Chondrocyte (in vitro differentiated cells): ENCODE measurements at regions not wholly inside any gene's neighbourhood (a gene's known extent, or its start where the extent isn't known, plus 50 kb on each side); places are given as distances from the start of the nearest gene placed in this dataset.
"Not testable (repeated sequence)": the region's sequence is repeated elsewhere in the genome, so short reads cannot be mapped to it uniquely, and the experiment has no call there.

Experiments used
- DNase-seq: peaks from one replicate; pipeline ENCODE4 v3.0.0; 2021; ENCODE audit warnings: mixed read lengths, low spot score
- H3K27ac Mint-ChIP-seq: one replicate; pipeline ENCODE4 v1.8.0; 2021; ENCODE audit warnings: mild to moderate bottlenecking, moderate library complexity, mixed read lengths; ENCODE audit not compliant: unreplicated experiment
- H3K27me3 Mint-ChIP-seq: 2 replicates; pipeline ENCODE4 v1.8.0; 2021; ENCODE audit warnings: low read depth, mixed read lengths
- H3K36me3 Mint-ChIP-seq: 2 replicates; pipeline ENCODE4 v1.8.0; 2021; ENCODE audit warnings: low read depth, mixed read lengths
- H3K4me1 Mint-ChIP-seq: 2 replicates; pipeline ENCODE4 v1.8.0; 2021; ENCODE audit warnings: low read depth, mild to moderate bottlenecking, mixed read lengths
- H3K4me3 Mint-ChIP-seq: one replicate; pipeline ENCODE4 v1.8.0; 2021; ENCODE audit warnings: mild to moderate bottlenecking, moderate library complexity, mixed read lengths; ENCODE audit not compliant: unreplicated experiment
- H3K9me3 Mint-ChIP-seq: 2 replicates; pipeline ENCODE4 v1.8.0; 2021; ENCODE audit warnings: low read depth, mixed read lengths
- TF ChIP-seq, protein P1 (sequence below): fragments of 200-600 bp; sonication (generic); IDR thresholded peaks from 2 replicates; pipeline ENCODE4 v1.5.0; 2021; ENCODE audit warnings: antibody characterized with exemption, mild to moderate bottlenecking, moderate library complexity

DNA sequence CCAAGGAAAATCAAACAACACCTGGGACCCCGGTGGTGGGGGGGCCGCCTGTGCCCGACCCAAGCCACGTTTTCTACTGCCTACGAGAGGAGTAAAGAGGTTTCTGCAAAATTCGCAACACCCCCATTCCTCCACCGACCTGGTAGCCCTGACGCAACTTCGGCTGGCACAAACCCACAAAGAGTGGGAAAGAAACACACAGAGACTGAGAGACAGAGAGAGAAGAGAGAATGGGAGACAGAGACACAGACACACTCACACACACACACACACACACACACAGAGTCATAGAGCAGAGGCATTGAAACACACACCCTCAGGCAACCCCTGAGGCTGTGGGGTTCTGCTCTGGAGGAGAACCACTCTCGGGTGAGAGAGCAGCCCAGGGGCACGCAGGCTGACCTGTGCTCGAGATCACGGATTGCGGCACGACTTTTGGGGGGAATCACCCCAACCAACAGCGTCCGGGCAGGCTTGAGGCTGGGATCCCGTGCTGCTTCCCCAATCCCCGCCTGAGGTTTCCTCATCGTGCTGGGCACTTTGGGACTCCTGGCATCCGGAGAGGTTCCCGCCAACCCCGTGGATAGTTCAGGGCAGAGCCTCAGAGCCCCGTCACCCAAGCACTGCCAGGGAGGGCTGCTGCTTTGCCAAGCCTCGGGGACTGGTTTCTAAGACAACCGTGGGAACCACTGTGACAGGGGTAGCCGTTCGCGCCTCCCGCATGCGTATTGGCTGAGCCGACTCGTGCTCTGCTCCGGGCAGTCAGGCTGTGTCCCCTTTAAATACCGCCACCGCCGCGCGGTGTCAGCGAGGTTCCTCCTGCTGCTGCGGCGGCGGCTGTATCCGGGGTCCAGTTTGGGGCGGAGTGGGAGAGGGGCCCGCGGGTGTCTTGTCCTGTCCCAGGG is 682.4 kb upstream of the TPTE start:
- DNase-seq: peak; percentile 99
- Mint-ChIP-seq H3K27ac (no peak overlapping the region), H3K4me3 (no peak overlapping the region), H3K27me3 (no peaks in the 10 kb centered on the region), H3K36me3 (no peaks in the 10 kb centered on the region), H3K4me1 (no peaks in the 10 kb centered on the region), H3K9me3 (peaks cover 45% of the 10 kb centered on the region)
- TF ChIP-seq, protein P1, sequence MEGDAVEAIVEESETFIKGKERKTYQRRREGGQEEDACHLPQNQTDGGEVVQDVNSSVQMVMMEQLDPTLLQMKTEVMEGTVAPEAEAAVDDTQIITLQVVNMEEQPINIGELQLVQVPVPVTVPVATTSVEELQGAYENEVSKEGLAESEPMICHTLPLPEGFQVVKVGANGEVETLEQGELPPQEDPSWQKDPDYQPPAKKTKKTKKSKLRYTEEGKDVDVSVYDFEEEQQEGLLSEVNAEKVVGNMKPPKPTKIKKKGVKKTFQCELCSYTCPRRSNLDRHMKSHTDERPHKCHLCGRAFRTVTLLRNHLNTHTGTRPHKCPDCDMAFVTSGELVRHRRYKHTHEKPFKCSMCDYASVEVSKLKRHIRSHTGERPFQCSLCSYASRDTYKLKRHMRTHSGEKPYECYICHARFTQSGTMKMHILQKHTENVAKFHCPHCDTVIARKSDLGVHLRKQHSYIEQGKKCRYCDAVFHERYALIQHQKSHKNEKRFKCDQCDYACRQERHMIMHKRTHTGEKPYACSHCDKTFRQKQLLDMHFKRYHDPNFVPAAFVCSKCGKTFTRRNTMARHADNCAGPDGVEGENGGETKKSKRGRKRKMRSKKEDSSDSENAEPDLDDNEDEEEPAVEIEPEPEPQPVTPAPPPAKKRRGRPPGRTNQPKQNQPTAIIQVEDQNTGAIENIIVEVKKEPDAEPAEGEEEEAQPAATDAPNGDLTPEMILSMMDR: no peak

DNA sequence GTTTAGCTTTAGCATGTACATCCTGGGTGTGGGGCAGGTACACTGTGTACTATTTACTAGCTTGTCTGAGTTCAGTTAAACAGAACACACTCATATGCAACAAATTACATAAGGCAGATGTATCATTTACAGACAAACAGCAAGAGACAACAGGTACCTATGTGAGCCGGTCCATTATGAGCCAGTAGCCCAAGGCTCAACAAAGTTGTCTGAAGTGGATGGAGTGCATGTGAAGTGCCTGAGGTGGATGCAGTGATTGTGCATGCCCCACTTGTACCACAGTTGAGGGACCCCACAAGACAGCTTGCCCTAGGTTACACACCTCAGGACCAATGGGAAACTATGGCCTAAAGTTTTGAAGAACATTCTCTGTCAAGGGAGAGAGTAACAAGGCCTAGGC is 677.3 kb upstream of the TPTE start:
- not testable (repeated sequence) for H3K27me3 Mint-ChIP-seq, H3K4me3 Mint-ChIP-seq, H3K4me1 Mint-ChIP-seq, H3K27ac Mint-ChIP-seq, H3K36me3 Mint-ChIP-seq, DNase-seq
- H3K9me3 Mint-ChIP-seq: peaks cover 44% of the 10 kb centered on the region

DNA sequence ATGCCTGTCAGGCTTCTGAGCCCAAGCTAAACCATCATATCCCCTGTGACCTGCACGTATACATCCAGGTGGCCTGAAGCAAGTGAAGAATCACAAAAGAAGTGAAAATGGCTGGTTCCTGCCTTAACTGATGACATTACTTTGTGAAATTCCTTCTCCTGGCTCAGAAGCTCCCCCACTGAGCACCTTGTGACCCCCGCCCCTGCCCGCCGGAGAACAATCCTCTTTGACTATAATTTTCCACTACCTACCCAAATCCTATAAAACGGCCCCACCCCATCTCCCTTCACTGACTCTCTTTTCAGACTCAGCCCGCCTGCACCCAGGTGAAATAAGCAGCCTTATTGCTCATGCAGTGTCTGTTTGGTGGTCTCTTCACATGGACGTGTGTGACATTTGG is 673.9 kb upstream of the TPTE start:
- DNase-seq, H3K4me1 Mint-ChIP-seq, H3K27ac Mint-ChIP-seq, H3K27me3 Mint-ChIP-seq, H3K36me3 Mint-ChIP-seq, H3K4me3 Mint-ChIP-seq: not testable (repeated sequence)
- peaks cover 20% of the 10 kb centered on the region for H3K9me3 Mint-ChIP-seq

DNA sequence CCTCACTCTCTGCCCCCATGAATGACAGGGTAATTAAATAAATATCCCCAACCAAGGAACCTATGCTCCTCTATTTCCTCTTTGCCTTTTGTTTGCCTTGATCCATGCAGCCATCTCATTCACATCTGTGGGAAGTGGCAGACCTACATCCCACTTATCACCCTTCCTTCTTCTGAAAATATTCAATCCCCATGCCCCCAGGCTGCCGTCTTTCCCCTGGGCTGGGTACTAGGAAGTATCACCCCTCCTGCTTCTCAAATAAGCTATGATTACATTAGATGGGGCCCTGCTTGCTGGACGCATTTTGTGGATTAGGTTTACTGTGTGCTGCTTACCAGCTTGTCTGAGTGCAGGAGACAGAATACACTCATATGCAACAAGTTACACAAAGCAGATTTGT is 670.2 kb upstream of the TPTE start:
- not testable (repeated sequence) for H3K27ac Mint-ChIP-seq, H3K27me3 Mint-ChIP-seq, H3K4me1 Mint-ChIP-seq, H3K36me3 Mint-ChIP-seq, DNase-seq, H3K4me3 Mint-ChIP-seq, H3K9me3 Mint-ChIP-seq

DNA sequence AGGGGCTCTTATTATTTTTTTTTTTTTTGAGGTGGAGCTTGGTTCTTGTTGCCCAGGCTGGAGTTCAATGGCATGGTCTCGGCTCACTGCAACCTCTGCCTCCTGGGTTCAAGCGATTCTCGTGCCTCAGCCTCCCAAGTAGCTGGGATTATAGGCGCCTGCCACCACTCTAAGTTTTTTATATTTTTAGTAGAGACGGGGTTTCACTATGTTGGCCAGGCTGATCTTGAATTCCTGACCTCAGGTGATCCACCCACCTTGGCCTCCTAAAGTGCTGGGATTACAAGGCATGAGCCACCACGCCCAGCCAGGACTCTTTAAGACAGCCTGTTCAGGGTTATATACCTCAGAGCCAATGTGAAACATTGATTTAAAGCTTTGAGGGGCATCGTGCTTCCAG is 669.7 kb upstream of the TPTE start:
- H3K4me3 Mint-ChIP-seq, H3K36me3 Mint-ChIP-seq, DNase-seq, H3K27ac Mint-ChIP-seq, H3K4me1 Mint-ChIP-seq, H3K27me3 Mint-ChIP-seq: not testable (repeated sequence)
- H3K9me3 Mint-ChIP-seq: peaks cover 15% of the 10 kb centered on the region

DNA sequence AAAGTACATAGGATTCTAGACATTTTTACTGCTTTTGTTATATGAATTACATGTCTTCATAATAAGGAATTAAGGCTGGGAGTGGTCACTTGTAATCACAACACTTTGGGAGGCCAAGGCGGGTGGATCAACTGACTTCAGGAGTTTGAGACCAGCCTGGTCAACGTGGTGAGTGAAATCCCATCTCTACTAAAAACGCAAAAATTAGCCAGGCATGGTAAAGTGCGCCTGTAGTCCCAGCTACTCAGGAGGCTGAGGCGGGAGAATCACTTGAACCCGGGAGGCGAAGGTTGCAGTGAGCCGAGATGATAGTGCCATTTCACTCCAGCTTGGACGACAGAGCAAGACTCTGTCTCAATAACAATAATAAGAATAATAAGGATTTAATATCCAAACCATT is 663.8 kb upstream of the TPTE start:
- H3K9me3 Mint-ChIP-seq: peaks cover 42% of the 10 kb centered on the region
- not testable (repeated sequence) for H3K4me3 Mint-ChIP-seq, H3K36me3 Mint-ChIP-seq, DNase-seq, H3K27ac Mint-ChIP-seq, H3K27me3 Mint-ChIP-seq, H3K4me1 Mint-ChIP-seq

DNA sequence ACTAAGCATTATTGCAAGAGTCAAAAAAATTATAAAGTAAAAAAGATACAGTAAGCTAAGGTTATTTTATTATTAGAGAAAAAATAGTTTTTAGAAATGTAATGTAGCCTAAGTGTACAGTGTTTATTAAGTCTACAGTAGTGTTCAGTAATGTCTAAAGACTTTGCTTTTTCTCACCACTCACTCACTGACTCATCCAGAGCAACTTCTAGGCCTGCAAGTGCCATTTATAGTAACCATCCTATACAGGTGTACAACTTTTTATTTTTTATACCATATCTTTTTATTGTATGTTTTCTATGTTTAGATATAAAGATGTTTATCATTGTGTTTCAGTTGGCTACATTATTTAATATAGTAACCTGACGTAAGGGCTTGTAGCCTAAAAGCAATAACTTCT is 661.5 kb upstream of the TPTE start:
- not testable (repeated sequence) for DNase-seq, H3K27ac Mint-ChIP-seq, H3K4me3 Mint-ChIP-seq, H3K4me1 Mint-ChIP-seq, H3K36me3 Mint-ChIP-seq, H3K27me3 Mint-ChIP-seq
- H3K9me3 Mint-ChIP-seq: peaks cover 52% of the 10 kb centered on the region

DNA sequence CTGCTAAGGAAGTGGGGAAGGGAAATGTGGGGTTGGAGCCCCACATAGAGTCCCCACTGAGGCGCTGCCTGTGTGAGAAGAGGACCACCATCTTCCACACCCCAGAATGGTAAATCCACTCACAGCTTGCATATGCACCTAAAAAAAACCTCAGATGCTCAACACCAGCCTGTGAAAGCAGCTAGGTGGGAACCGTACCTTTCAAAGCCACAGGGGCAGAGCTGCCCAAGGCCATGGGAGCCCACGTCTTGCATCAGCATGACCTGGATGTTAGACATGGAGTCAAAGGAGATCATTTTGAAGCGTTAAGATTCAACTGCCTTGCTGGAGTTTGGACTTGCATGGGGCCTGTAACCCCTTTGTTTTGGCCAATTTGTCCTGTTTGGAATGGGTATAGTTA is 658.9 kb upstream of the TPTE start:
- H3K27ac Mint-ChIP-seq, H3K4me3 Mint-ChIP-seq, H3K36me3 Mint-ChIP-seq, DNase-seq, H3K4me1 Mint-ChIP-seq, H3K27me3 Mint-ChIP-seq: not testable (repeated sequence)
- peaks cover 41% of the 10 kb centered on the region for H3K9me3 Mint-ChIP-seq

DNA sequence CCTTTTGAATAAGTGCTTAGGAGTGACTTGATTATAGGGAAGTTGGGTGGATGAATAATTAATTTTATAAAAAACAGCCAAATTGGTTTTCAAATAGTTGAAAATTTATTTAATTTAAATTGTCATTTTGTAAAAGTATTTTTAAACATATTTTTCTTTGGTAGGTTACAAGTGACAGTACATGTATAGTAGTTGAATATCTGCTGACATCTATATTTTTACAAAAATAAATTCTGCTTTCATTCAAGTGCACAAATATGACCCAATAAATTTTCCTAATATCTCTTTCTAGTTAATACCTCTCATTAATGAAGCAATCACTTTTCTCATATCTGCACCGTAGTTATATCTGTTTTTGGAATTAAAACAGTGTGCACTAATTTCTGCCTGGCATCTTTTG is 653.6 kb upstream of the TPTE start:
- DNase-seq, H3K27me3 Mint-ChIP-seq, H3K27ac Mint-ChIP-seq, H3K4me3 Mint-ChIP-seq, H3K4me1 Mint-ChIP-seq, H3K36me3 Mint-ChIP-seq: not testable (repeated sequence)
- peaks cover 28% of the 10 kb centered on the region for H3K9me3 Mint-ChIP-seq

DNA sequence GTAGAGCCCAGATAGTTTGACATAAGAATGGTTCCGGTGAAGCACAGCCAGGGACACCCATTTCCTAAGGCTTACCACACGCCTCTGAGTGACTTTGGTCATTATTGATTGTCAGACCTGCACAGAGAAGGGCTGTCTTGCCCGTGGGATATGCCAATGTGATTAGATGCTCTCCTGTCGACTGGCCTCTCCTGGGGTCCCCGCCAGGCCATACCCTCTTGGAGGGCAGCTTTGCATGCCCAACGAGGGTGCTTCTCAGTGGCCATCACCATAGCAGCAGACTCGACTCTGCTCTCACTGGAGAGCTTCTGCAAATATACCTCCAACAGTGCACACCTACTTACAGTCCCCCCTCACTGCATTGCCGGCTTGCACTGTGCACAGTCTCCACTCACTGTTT is 648.3 kb upstream of the TPTE start:
- H3K4me1 Mint-ChIP-seq, H3K36me3 Mint-ChIP-seq, H3K27ac Mint-ChIP-seq, H3K27me3 Mint-ChIP-seq, H3K4me3 Mint-ChIP-seq: not testable (repeated sequence)
- peak; percentile 93 for DNase-seq
- H3K9me3 Mint-ChIP-seq: peaks cover 17% of the 10 kb centered on the region

DNA sequence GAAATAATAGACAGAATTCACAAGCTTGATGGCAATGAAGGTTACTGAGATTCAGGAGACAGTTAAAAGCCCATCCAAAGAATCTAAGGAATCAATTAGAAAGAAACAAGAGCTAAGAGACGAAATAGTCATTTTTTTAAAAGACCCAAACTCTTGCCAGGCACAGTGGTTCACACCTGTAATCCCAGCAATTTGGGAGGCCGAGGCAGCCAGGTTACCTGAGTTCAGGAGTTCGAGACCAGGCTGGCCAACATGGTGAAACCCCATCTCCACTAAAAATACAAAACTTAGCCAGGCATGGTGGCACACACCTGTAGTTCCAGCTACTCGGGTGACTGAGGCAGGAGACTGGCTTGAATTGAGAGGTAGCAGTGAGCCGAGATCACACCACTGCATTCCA is 647.2 kb upstream of the TPTE start:
- H3K27me3 Mint-ChIP-seq, H3K36me3 Mint-ChIP-seq, DNase-seq, H3K4me1 Mint-ChIP-seq, H3K4me3 Mint-ChIP-seq, H3K27ac Mint-ChIP-seq: not testable (repeated sequence)
- H3K9me3 Mint-ChIP-seq: peaks cover 18% of the 10 kb centered on the region

DNA sequence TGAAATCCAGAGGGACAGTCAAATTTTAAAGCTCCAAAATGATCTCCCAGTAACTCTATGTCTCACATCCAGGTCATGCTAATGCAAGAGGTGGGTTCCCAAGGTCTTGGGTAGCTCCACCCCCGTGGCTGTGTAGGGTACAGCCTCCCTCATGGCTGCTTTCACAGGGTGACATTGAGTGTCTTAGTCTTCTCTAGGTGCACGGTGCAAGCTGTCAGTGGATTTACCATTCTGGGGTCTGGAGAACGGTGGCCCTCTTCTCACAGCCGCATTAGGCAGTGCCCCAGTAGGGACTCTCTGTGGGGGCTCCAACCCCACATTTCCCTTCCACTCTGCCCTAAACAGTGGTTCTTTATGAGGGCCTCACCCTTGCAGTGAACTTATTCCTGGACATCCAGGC is 640.0 kb upstream of the TPTE start:
- DNase-seq: peak; percentile 92
- H3K36me3 Mint-ChIP-seq, H3K4me3 Mint-ChIP-seq, H3K4me1 Mint-ChIP-seq, H3K27me3 Mint-ChIP-seq, H3K27ac Mint-ChIP-seq: not testable (repeated sequence)
- peaks cover 46% of the 10 kb centered on the region for H3K9me3 Mint-ChIP-seq
